Ascending aorta (tissue), 2 donors: ENCODE measurements at regions not wholly inside any gene's neighbourhood (a gene's known extent, or its start where the extent isn't known, plus 50 kb on each side); places are given as distances from the start of the nearest gene placed in this dataset.

Experiments used
- DNase-seq, 2 donors: peaks; one replicate each; pipeline ENCODE4 v3.0.0-alpha.2; 2019; ENCODE audit warnings: low spot score in 2 of 2
- H3K27ac ChIP-seq, 2 donors: fragments of 200-600 bp; sonication (generic); one replicate each; pipeline ENCODE4 v1.5.1; 2016 to 2017; ENCODE audit warnings: mild to moderate bottlenecking in 1 of 2
- H3K27me3 ChIP-seq: fragments of 200-600 bp; sonication (generic); one replicate; pipeline ENCODE4 v1.5.1; 2017
- H3K36me3 ChIP-seq, 2 donors: fragments of 200-600 bp; sonication (generic); one replicate each; pipeline ENCODE4 v1.5.1; 2016
- H3K4me1 ChIP-seq, 2 donors: fragments of 200-600 bp; sonication (generic); one replicate each; pipeline ENCODE4 v1.5.1; 2016 to 2017; ENCODE audit warnings: mild to moderate bottlenecking in 1 of 2
- H3K4me3 ChIP-seq, 2 donors: fragments of 200-600 bp; sonication (generic); one replicate each; pipeline ENCODE4 v1.5.1; 2016 to 2017; ENCODE audit warnings: mild to moderate bottlenecking in 1 of 2
- H3K9me3 ChIP-seq, 2 donors: fragments of 200-600 bp; sonication (generic); one replicate each; pipeline ENCODE4 v1.5.1; 2016
- intact Hi-C: fragments of 100-400 bp; cut with DNase I; formaldehyde crosslinking; loops from one replicate; pipeline ENCODE4 v1.15.1; 2023
- TF ChIP-seq, protein P1 (sequence below), 3 experiments: fragments of 200-600 bp in 2 of 3; fragments of 450-650 bp in 1 of 3; sonication (generic) in 2 of 3; IDR thresholded peaks; one replicate each; pipeline ENCODE4 v1.5.1; 2016 to 2019; ENCODE audit warnings: antibody characterized with exemption in 3 of 3, mild to moderate bottlenecking in 1 of 3, moderate library complexity in 1 of 3

DNA sequence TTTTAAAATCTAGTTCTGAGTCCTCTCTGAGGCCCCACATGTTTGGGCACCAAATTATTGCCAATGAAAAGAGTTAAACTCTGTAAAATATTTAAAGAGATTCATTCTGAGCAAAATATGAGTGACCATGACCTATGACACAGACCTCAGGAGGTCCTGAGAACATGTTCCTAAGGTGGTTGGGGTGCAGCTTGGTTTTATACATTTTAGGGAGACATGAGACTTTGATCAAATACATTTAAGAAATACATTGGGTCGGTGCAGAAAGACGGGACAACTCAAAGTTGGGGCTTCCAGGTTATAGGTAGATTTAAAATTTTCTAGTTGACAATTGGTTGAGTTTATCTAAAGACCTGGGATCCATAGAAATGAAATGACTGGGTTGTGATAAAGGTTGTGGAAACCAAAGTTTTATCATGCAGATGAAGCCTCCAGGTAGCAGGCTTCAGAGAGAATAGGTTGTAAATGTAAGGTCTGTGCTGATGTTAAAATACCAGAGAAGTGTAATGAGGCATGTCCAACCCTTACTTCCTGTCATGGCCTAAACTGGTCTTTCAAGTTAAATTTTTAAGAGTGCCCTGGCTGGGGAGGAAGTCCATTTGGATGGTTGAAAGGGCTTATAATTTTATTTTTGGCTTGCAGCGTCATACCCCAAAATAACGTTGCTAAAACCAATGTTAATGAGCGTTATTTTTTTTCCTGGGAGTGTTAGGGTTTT is 274.9 kb downstream of the NUF2 start:
- intact Hi-C loops, result no loop called here
- no peaks in the 10 kb centered on the region for H3K27me3 ChIP-seq
- no peak overlapping the region for H3K4me3 ChIP-seq
- H3K4me1 ChIP-seq, result no peaks in the 10 kb centered on the region
- H3K36me3 ChIP-seq, result no peaks in the 10 kb centered on the region
- H3K27ac ChIP-seq, result no peak overlapping the region
- no peak for DNase-seq
- TF ChIP-seq, protein P1, sequence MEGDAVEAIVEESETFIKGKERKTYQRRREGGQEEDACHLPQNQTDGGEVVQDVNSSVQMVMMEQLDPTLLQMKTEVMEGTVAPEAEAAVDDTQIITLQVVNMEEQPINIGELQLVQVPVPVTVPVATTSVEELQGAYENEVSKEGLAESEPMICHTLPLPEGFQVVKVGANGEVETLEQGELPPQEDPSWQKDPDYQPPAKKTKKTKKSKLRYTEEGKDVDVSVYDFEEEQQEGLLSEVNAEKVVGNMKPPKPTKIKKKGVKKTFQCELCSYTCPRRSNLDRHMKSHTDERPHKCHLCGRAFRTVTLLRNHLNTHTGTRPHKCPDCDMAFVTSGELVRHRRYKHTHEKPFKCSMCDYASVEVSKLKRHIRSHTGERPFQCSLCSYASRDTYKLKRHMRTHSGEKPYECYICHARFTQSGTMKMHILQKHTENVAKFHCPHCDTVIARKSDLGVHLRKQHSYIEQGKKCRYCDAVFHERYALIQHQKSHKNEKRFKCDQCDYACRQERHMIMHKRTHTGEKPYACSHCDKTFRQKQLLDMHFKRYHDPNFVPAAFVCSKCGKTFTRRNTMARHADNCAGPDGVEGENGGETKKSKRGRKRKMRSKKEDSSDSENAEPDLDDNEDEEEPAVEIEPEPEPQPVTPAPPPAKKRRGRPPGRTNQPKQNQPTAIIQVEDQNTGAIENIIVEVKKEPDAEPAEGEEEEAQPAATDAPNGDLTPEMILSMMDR (IDR thresholded peaks at IDR 0.05), result no peak
- no peaks in the 10 kb centered on the region for H3K9me3 ChIP-seq

DNA sequence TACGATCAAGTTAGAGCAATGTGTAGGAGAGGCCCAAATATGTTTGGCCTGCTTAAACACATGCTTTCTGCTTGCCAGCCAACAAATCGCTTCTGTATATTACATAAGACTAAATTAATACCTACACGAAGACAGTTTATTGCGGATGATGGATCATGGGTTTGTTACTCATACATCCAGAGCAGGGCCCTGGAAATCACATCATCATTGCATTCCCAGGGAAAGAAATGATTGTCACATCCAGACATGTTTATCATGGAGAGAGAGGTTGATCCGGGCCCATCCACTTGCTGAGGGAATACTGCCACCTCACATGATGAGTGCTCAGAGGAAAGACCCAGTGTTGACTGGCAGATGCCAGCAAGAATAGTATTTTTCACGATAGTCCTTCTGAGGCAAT is 282.6 kb downstream of the NUF2 start:
- no peaks in the 10 kb centered on the region for H3K27me3 ChIP-seq
- no peak overlapping the region for H3K27ac ChIP-seq
- no peak overlapping the region for H3K4me3 ChIP-seq
- intact Hi-C loops, result no loop called here
- H3K9me3 ChIP-seq, result no peaks in the 10 kb centered on the region
- no peak for DNase-seq
- H3K4me1 ChIP-seq, result no peaks in the 10 kb centered on the region
- H3K36me3 ChIP-seq, result no peaks in the 10 kb centered on the region
- TF ChIP-seq, protein P1 (IDR thresholded peaks at IDR 0.05), result no peak

DNA sequence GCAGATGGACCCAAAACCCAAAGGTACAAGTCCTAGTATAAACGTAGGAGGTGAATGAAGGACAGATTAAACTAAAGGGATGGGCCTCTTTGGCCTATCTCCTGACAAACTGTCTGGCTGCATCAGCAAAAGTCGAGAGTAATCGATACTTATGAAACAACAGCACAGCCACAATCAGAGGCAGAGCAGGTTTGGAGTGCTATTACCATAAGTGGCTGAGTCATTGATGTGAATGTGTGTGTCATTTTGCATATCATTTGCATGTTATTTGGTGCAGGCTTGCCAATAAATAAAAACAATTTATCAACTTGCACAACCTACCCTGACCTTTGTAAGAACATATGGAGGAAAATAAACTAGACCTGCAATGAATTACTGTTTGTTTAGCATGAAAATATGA is 283.1 kb downstream of the NUF2 start:
- H3K36me3 ChIP-seq, result no peaks in the 10 kb centered on the region
- H3K27me3 ChIP-seq, result no peaks in the 10 kb centered on the region
- intact Hi-C loops, result no loop called here
- H3K4me1 ChIP-seq, result no peaks in the 10 kb centered on the region
- TF ChIP-seq, protein P1 (IDR thresholded peaks at IDR 0.05), result no peak
- H3K9me3 ChIP-seq, result no peaks in the 10 kb centered on the region
- DNase-seq, result no peak
- no peak overlapping the region for H3K27ac ChIP-seq
- H3K4me3 ChIP-seq, result no peak overlapping the region

DNA sequence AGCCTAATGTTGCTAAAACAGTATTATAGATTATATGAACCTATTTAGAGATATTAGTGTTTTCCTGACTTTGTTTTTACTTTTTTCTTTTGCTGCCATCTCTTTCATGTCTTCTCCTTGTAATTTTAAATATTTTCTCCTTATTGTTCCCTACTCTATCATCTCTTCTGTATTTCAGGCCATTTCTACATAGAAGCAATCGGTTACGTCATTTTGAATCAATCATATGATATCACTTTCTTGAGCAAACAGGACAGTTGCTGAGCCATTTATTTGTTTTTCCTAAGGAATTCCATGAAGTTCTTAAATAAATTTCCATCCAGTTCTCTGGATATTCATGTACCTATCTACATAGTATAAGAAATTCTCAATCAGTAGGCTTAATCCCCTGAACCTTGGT is 287.2 kb downstream of the NUF2 start:
- H3K27me3 ChIP-seq, result no peaks in the 10 kb centered on the region
- H3K36me3 ChIP-seq, result no peaks in the 10 kb centered on the region
- no peaks in the 10 kb centered on the region for H3K4me1 ChIP-seq
- TF ChIP-seq, protein P1 (IDR thresholded peaks at IDR 0.05), result no peak
- intact Hi-C loops, result no loop called here
- no peak overlapping the region for H3K27ac ChIP-seq
- no peaks in the 10 kb centered on the region for H3K9me3 ChIP-seq
- DNase-seq, result no peak
- no peak overlapping the region for H3K4me3 ChIP-seq

DNA sequence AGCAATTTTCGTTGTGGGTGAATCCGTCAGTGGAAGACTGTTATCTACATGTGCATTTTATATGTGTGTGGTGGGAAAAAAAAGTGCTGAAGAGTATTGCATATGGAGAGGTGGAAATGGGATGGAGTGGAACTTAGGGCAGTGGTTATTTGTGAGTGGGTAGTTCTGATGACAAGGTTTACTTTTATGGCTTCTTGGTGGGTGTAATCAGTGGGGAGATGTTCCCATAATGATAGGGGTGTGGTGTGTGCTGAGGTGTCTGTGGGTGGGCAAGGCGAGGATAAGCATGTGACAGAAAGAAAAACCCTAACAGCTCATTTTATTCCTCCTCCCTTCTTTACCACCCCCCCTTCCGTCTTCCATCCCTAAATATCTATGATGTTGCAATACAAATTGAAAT is 288.1 kb downstream of the NUF2 start:
- no peaks in the 10 kb centered on the region for H3K4me1 ChIP-seq
- TF ChIP-seq, protein P1 (IDR thresholded peaks at IDR 0.05), result no peak
- intact Hi-C loops, result no loop called here
- H3K36me3 ChIP-seq, result no peaks in the 10 kb centered on the region
- no peak for DNase-seq
- no peak overlapping the region for H3K4me3 ChIP-seq
- H3K27ac ChIP-seq, result no peak overlapping the region
- H3K9me3 ChIP-seq, result no peaks in the 10 kb centered on the region
- no peaks in the 10 kb centered on the region for H3K27me3 ChIP-seq

DNA sequence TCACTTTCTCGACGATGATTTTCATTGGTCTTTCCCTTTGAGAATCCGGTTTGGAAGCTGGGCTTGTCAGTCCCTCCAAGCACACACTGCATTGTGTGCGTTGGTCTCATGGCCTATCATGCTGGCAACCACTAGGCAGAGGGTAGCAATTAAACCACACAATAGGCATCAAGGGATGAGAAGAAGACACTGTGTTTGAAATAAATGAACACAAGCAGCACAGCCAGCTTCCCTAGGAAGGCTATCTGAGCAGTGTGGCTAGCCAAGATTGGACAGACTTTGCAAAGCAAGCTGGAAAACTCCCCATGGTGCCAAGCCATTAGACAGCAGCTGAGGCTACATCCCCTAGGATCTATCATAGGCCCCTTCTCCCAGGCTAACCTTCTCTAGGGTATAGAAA is 288.7 kb downstream of the NUF2 start:
- no peak overlapping the region for H3K4me3 ChIP-seq
- intact Hi-C loops, result no loop called here
- no peak overlapping the region for H3K27ac ChIP-seq
- no peaks in the 10 kb centered on the region for H3K4me1 ChIP-seq
- H3K36me3 ChIP-seq, result no peaks in the 10 kb centered on the region
- H3K27me3 ChIP-seq, result no peaks in the 10 kb centered on the region
- DNase-seq, result no peak
- no peaks in the 10 kb centered on the region for H3K9me3 ChIP-seq
- TF ChIP-seq, protein P1 (IDR thresholded peaks at IDR 0.05), result no peak
